NB4 (cell line): ENCODE measurements at regions not wholly inside any gene's neighbourhood (a gene's known extent, or its start where the extent isn't known, plus 50 kb on each side); places are given as distances from the start of the nearest gene placed in this dataset.

Experiments used
- DNase-seq: peaks from one replicate; pipeline ENCODE4 v3.0.0; 2010; ENCODE audit warnings: low read depth
- H3K4me3 ChIP-seq: one replicate; pipeline ENCODE4 v1.5.1; 2011; ENCODE audit warnings: mild to moderate bottlenecking, low read depth, low read length, moderate library complexity
- CTCF ChIP-seq: IDR thresholded peaks from one replicate; pipeline ENCODE4 v1.5.1; 2012; ENCODE audit warnings: low read depth, low read length
- MAX ChIP-seq: IDR thresholded peaks from 2 replicates; pipeline ENCODE4 v1.6.1; 2011; ENCODE audit warnings: low read depth, low read length
- MYC ChIP-seq: IDR thresholded peaks from 2 replicates; pipeline ENCODE4 v1.6.1; 2011; ENCODE audit warnings: low read depth, low read length
- POLR2A ChIP-seq: IDR thresholded peaks from 2 replicates; pipeline ENCODE4 v1.6.1; 2011; ENCODE audit warnings: mild to moderate bottlenecking; ENCODE audit not compliant: insufficient read length; ENCODE audit errors: extremely low read depth

GRCh38 chr6:73969971-73970970, 274.3 kb downstream of the CD109 start:
- TF ChIP-seq CTCF (peak; percentile 64), POLR2A (no peak), MYC (no peak), MAX (no peak)
- no peak overlapping the region for H3K4me3 ChIP-seq
- DNase-seq: peak; percentile 51

- TF ChIP-seq MYC: no peak
- TF ChIP-seq POLR2A: no peak
- no peak for TF ChIP-seq CTCF
- no peak for TF ChIP-seq MAX
- no peak for DNase-seq
- no peak overlapping the region for H3K4me3 ChIP-seq
These were observed 272.3 kb downstream of the CD109 start for GRCh38 chr6:73968221-73968757.

- no peak overlapping the region for H3K4me3 ChIP-seq
- no peak for DNase-seq
- TF ChIP-seq POLR2A (no peak), CTCF (no peak), MAX (no peak), MYC (no peak)
These were observed 269.6 kb downstream of the CD109 start for GRCh38 chr6:73965539-73966029.

GRCh38 chr6:73964241-73964854, 268.3 kb downstream of the CD109 start:
- no peak for DNase-seq
- TF ChIP-seq POLR2A: no peak
- TF ChIP-seq MYC: no peak
- TF ChIP-seq CTCF: no peak
- TF ChIP-seq MAX: no peak
- no peak overlapping the region for H3K4me3 ChIP-seq

GRCh38 chr6:73962884-73963283, 266.9 kb downstream of the CD109 start:
- DNase-seq: no peak
- H3K4me3 ChIP-seq: no peak overlapping the region
- TF ChIP-seq MAX (no peak), POLR2A (no peak), CTCF (no peak), MYC (no peak)
